Ishikawa (cell line): ENCODE measurements at regions not wholly inside any gene's neighbourhood (a gene's known extent, or its start where the extent isn't known, plus 50 kb on each side); places are given as distances from the start of the nearest gene placed in this dataset.

ENCODE experiments used
- CEBPB ChIP-seq: IDR thresholded peaks from 2 replicates; pipeline ENCODE4 v1.6.1; 2012
- CREB1 ChIP-seq: IDR thresholded peaks from 2 replicates; pipeline ENCODE4 v1.6.1; 2012; ENCODE audit warnings: low read depth
- EGR1 ChIP-seq: IDR thresholded peaks from 2 replicates; pipeline ENCODE4 v1.6.1; 2012
- EP300 ChIP-seq: IDR thresholded peaks from 2 replicates; pipeline ENCODE4 v1.6.1; 2012; ENCODE audit warnings: borderline replicate concordance
- RAD21 ChIP-seq: IDR thresholded peaks from 2 replicates; pipeline ENCODE4 v1.6.1; 2012; ENCODE audit warnings: low read depth
- TAF1 ChIP-seq: IDR thresholded peaks from 2 replicates; pipeline ENCODE4 v1.6.1; 2012; ENCODE audit warnings: low read depth, mild to moderate bottlenecking
- TEAD4 ChIP-seq: IDR thresholded peaks from 2 replicates; pipeline ENCODE4 v1.6.1; 2012
- YY1 ChIP-seq: IDR thresholded peaks from 2 replicates; pipeline ENCODE4 v1.6.1; 2012; ENCODE audit warnings: low read depth
- ZBTB7A ChIP-seq: IDR thresholded peaks from 2 replicates; pipeline ENCODE4 v1.6.1; 2012; ENCODE audit warnings: low read depth
- TF ChIP-seq, protein P1 (sequence below): IDR thresholded peaks from 2 replicates; pipeline ENCODE4 v1.6.1; 2012
- TF ChIP-seq, protein P2 (sequence below): IDR thresholded peaks from 2 replicates; pipeline ENCODE4 v1.6.1; 2012; ENCODE audit warnings: low read depth, mild to moderate bottlenecking

DNA sequence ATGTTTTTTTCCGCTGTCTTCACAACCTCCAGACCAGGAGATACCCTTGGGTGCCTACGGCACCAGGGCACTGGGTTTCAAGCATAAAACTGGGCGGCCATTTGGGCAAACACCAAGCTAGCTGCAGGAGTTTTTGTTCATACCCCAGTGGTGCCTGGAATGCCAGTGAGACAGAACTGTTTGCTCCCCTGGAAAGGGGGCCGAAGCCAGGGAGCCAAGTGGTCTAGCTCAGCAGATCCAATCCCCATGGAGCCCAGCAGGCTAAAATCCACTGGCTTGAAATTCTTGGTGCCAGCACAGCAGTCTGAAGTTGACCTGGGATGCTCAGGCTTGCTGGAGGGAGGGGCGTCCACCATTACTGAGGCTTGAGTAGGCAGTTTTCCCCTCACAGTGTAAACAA is 265.3 kb upstream of the ZEB2 start:
- TF ChIP-seq CEBPB = no peak
- no peak for TF ChIP-seq EP300
- no peak for TF ChIP-seq RAD21
- TF ChIP-seq, protein P1, sequence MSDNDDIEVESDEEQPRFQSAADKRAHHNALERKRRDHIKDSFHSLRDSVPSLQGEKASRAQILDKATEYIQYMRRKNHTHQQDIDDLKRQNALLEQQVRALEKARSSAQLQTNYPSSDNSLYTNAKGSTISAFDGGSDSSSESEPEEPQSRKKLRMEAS = no peak
- TF ChIP-seq TEAD4 = no peak
- TF ChIP-seq EGR1 = no peak
- no peak for TF ChIP-seq TAF1
- TF ChIP-seq CREB1 = no peak
- no peak for TF ChIP-seq ZBTB7A
- TF ChIP-seq, protein P2, sequence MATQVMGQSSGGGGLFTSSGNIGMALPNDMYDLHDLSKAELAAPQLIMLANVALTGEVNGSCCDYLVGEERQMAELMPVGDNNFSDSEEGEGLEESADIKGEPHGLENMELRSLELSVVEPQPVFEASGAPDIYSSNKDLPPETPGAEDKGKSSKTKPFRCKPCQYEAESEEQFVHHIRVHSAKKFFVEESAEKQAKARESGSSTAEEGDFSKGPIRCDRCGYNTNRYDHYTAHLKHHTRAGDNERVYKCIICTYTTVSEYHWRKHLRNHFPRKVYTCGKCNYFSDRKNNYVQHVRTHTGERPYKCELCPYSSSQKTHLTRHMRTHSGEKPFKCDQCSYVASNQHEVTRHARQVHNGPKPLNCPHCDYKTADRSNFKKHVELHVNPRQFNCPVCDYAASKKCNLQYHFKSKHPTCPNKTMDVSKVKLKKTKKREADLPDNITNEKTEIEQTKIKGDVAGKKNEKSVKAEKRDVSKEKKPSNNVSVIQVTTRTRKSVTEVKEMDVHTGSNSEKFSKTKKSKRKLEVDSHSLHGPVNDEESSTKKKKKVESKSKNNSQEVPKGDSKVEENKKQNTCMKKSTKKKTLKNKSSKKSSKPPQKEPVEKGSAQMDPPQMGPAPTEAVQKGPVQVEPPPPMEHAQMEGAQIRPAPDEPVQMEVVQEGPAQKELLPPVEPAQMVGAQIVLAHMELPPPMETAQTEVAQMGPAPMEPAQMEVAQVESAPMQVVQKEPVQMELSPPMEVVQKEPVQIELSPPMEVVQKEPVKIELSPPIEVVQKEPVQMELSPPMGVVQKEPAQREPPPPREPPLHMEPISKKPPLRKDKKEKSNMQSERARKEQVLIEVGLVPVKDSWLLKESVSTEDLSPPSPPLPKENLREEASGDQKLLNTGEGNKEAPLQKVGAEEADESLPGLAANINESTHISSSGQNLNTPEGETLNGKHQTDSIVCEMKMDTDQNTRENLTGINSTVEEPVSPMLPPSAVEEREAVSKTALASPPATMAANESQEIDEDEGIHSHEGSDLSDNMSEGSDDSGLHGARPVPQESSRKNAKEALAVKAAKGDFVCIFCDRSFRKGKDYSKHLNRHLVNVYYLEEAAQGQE = no peak
- no peak for TF ChIP-seq YY1
